HL-60 (cell line): ENCODE measurements at regions not wholly inside any gene's neighbourhood (a gene's known extent, or its start where the extent isn't known, plus 50 kb on each side); places are given as distances from the start of the nearest gene placed in this dataset.

ENCODE experiments used
- DNase-seq, 2 experiments: peaks; one replicate each; pipeline ENCODE4 v3.0.0-alpha.2; 2010 to 2020; ENCODE audit warnings: low read depth in 1 of 2, low spot score in 1 of 2
- H3K27ac ChIP-seq: fragments of 250-450 bp; sonication (Bioruptor Pico); replicated peaks from 2 replicates; pipeline ENCODE4 v1.5.1; 2020; ENCODE audit warnings: mild to moderate bottlenecking, moderate library complexity
- H3K27me3 ChIP-seq: fragments of 250-450 bp; sonication (Bioruptor Pico); 2 replicates; pipeline ENCODE4 v1.5.1; 2021; ENCODE audit warnings: mild to moderate bottlenecking, moderate library complexity; ENCODE audit not compliant: insufficient read depth, poor library complexity, severe bottlenecking
- H3K4me3 ChIP-seq: replicated peaks from 2 replicates; pipeline ENCODE4 v1.5.1; 2011; ENCODE audit warnings: mild to moderate bottlenecking, control low read depth, low read length; ENCODE audit not compliant: insufficient read depth
- GABPA ChIP-seq: IDR thresholded peaks from 2 replicates; pipeline ENCODE4 v1.6.1; 2012; ENCODE audit warnings: low read depth
- POLR2AphosphoS5 ChIP-seq: IDR thresholded peaks from 2 replicates; pipeline ENCODE4 v1.6.1; 2012; ENCODE audit warnings: low read depth
- SPI1 ChIP-seq: IDR thresholded peaks from 2 replicates; pipeline ENCODE4 v1.6.1; 2012; ENCODE audit warnings: low read depth, mild to moderate bottlenecking, borderline replicate concordance
- TF ChIP-seq, protein P1 (sequence below): IDR thresholded peaks from one replicate; pipeline ENCODE4 v1.5.1; 2011; ENCODE audit warnings: low read length, control low read depth, inconsistent platforms; ENCODE audit not compliant: insufficient read depth
- TF ChIP-seq, protein P2 (sequence below): IDR thresholded peaks from 2 replicates; pipeline ENCODE4 v1.6.1; 2012; ENCODE audit warnings: low read depth; ENCODE audit not compliant: insufficient replicate concordance

DNA sequence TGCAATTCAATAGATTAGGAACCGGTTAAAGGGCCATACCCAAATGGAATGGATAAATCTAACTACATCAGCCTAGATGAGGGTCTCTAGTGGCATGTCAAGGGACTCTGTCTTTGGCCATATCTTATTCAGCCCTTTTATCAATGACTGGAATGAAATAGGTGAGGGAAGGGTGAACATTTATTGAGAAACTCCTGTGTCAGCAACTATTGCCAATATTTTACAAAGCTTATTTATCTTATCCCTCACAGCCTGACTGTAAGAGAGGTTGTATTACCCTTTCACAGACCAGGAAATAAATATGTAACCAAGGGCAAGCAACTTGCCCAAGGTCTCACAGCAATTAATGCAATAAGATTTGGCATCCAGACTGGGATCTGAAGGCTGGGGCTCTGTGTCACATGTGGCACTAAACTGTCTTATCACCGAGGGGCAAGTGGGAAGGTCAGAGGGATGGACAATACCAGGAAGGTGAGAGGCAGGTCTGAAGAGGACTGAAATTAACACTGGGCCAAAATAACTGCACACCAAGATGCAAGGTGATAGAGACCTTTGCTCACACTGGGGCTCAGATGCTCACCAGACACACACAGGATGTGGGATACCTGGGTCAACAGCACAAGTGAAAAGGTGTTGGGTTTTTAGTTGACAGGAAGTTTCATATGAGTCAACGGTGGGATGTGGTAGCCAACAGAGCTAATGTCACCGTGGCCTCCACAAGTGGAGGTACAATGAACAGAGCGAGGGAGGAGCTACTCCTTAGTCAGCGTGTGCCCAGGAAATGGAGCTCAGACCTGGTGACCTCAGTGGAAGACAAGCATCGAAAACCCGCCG lies 261.3 kb downstream of the RPLP1 start:
- Histone ChIP-seq H3K27ac (peak overlapping the region; percentile 51), H3K27me3 (no peaks in the 10 kb centered on the region), H3K4me3 (no peak overlapping the region)
- DNase-seq, result no peak
- no peak for TF ChIP-seq POLR2AphosphoS5
- TF ChIP-seq, protein P1, sequence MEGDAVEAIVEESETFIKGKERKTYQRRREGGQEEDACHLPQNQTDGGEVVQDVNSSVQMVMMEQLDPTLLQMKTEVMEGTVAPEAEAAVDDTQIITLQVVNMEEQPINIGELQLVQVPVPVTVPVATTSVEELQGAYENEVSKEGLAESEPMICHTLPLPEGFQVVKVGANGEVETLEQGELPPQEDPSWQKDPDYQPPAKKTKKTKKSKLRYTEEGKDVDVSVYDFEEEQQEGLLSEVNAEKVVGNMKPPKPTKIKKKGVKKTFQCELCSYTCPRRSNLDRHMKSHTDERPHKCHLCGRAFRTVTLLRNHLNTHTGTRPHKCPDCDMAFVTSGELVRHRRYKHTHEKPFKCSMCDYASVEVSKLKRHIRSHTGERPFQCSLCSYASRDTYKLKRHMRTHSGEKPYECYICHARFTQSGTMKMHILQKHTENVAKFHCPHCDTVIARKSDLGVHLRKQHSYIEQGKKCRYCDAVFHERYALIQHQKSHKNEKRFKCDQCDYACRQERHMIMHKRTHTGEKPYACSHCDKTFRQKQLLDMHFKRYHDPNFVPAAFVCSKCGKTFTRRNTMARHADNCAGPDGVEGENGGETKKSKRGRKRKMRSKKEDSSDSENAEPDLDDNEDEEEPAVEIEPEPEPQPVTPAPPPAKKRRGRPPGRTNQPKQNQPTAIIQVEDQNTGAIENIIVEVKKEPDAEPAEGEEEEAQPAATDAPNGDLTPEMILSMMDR, result no peak

DNA sequence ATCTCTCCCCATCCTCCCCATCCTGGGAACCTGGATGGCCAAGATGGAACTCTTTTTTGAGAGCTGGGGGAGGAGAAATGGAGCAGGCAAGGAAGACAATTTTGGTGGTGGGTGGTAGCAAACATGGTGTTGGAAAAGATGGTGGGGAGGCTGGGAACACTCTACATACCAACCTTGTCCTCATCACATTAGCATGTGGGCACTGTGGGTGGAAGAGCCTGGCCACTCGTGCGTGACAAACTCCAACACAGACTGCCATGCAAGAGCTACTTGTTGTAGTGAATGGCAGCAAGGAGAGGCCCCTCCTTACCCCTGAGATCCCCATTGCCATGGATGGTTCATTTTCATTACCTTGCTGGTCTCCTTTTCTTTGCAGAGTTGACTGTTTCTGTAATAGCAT lies 262.6 kb downstream of the RPLP1 start:
- no peak for DNase-seq
- Histone ChIP-seq H3K27me3 (no peaks in the 10 kb centered on the region), H3K27ac (no peak overlapping the region), H3K4me3 (no peak overlapping the region)
- TF ChIP-seq GABPA (no peak), POLR2AphosphoS5 (no peak), SPI1 (no peak)
- TF ChIP-seq, protein P1, result no peak
- TF ChIP-seq, protein P2, sequence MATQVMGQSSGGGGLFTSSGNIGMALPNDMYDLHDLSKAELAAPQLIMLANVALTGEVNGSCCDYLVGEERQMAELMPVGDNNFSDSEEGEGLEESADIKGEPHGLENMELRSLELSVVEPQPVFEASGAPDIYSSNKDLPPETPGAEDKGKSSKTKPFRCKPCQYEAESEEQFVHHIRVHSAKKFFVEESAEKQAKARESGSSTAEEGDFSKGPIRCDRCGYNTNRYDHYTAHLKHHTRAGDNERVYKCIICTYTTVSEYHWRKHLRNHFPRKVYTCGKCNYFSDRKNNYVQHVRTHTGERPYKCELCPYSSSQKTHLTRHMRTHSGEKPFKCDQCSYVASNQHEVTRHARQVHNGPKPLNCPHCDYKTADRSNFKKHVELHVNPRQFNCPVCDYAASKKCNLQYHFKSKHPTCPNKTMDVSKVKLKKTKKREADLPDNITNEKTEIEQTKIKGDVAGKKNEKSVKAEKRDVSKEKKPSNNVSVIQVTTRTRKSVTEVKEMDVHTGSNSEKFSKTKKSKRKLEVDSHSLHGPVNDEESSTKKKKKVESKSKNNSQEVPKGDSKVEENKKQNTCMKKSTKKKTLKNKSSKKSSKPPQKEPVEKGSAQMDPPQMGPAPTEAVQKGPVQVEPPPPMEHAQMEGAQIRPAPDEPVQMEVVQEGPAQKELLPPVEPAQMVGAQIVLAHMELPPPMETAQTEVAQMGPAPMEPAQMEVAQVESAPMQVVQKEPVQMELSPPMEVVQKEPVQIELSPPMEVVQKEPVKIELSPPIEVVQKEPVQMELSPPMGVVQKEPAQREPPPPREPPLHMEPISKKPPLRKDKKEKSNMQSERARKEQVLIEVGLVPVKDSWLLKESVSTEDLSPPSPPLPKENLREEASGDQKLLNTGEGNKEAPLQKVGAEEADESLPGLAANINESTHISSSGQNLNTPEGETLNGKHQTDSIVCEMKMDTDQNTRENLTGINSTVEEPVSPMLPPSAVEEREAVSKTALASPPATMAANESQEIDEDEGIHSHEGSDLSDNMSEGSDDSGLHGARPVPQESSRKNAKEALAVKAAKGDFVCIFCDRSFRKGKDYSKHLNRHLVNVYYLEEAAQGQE, result no peak

DNA sequence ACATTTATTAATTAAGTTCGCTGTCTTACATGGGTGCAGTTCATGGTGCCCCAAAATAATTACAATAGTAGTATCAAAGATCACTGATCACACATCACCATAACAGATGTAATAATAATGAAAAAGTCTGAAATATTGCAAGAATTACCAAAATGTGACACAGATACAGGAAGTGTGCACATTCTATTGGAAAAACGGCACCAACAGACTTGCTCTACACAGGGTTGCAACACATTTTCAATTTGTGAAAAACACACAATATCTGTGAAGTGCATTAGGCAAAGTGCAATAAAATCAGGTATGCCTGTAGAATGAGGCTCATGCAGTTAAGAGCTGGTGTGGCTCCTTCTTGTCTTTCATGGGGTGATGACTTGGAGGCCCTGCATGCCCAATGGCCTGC lies 265.8 kb downstream of the RPLP1 start:
- no peaks in the 10 kb centered on the region for H3K27me3 ChIP-seq
- no peak overlapping the region for H3K4me3 ChIP-seq
- H3K27ac ChIP-seq, result peak overlapping the region; percentile 94
- TF ChIP-seq SPI1, result peak; percentile 60; the same call in 1 of the 2 replicates
- TF ChIP-seq, protein P1, result no peak
- peak; percentile 53 to 58 for DNase-seq

DNA sequence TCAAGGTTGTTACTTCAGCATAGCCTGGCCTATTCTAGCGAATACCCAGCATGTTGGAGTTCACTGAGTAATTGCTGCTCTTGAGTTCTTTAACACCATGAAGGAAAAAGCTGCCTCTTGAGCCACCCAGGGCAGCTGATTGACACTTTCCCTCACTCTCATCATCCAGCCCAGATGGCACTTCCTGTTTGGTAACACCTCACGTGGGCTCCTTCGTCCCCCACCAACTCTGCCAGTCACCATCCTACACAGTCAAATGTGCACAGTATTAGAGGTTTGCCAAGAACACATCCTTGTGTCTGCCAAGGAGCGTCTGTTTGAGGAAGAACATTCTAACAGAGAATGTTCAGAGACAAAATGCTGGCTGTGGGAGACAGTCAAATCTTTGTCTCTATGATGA lies 266.3 kb downstream of the RPLP1 start:
- Histone ChIP-seq H3K27ac (peak overlapping the region; percentile 94), H3K27me3 (no peaks in the 10 kb centered on the region), H3K4me3 (no peak overlapping the region)
- peak; percentile 93 for TF ChIP-seq POLR2AphosphoS5
- TF ChIP-seq, protein P2, result no peak
- TF ChIP-seq GABPA, result peak; percentile 39; the same call in 1 of the 2 replicates
- peak; percentile 78; the same call in 1 of the 2 replicates for TF ChIP-seq SPI1
- peak; percentile 84 to 95 for DNase-seq
